ENCODE measurements at regions not wholly inside any gene's neighbourhood (a gene's known extent, or its start where the extent isn't known, plus 50 kb on each side); places are given as distances from the start of the nearest gene placed in this dataset.
A peak's percentile ranks its signal among the peaks of the same experiment; 100 is the strongest.
"Not testable (repeated sequence)": the region's sequence is repeated elsewhere in the genome, so short reads cannot be mapped to it uniquely, and the experiment has no call there.

- H3K4me1 Mint-ChIP-seq (ENCODE audit: low read depth in 2 of 2) = no peaks in the 10 kb centered on the region
Observed at GRCh38 chr5:61215996-61216395, 53.7 kb upstream of the SMIM15 start.

GRCh38 chr5:61216741-61217140 is 54.5 kb upstream of the SMIM15 start:
- Mint-ChIP-seq H3K27me3 (peaks cover 19 to 31% of the 10 kb centered on the region in 2 donors), H3K9me3 (no peaks in the 10 kb centered on the region), H3K4me3 (no peak overlapping the region), H3K27ac (no peak overlapping the region), H3K36me3 (no peaks in the 10 kb centered on the region), H3K4me1 (ENCODE audit: low read depth in 2 of 2) (no peaks in the 10 kb centered on the region)
- ATAC-seq (no peak), DNase-seq (ENCODE audit: low spot score) (no peak)

More at GRCh38 chr5:61215996-61216395, 53.7 kb upstream of the SMIM15 start:
- no peaks in the 10 kb centered on the region for H3K36me3 Mint-ChIP-seq
- DNase-seq (ENCODE audit: low spot score) (no peak), ATAC-seq (no peak)
- no peaks in the 10 kb centered on the region for H3K9me3 Mint-ChIP-seq
- no peak overlapping the region for H3K4me3 Mint-ChIP-seq
- H3K27ac Mint-ChIP-seq = no peak overlapping the region
- H3K27me3 Mint-ChIP-seq = peaks cover 19 to 31% of the 10 kb centered on the region in 2 donors

- DNase-seq (ENCODE audit: low spot score) (no peak), ATAC-seq (no peak)
- Mint-ChIP-seq H3K27me3 (peaks cover 19 to 31% of the 10 kb centered on the region in 2 donors), H3K4me1 (ENCODE audit: low read depth in 2 of 2) (no peaks in the 10 kb centered on the region), H3K36me3 (no peaks in the 10 kb centered on the region), H3K9me3 (no peaks in the 10 kb centered on the region), H3K27ac (no peak overlapping the region), H3K4me3 (no peak overlapping the region)
Observed at GRCh38 chr5:61217214-61217613, 54.9 kb upstream of the SMIM15 start.

GRCh38 chr5:61228229-61228628 is 66.0 kb upstream of the SMIM15 start:
- no peak overlapping the region for H3K27ac Mint-ChIP-seq

GRCh38 chr5:61228691-61229280 is 66.5 kb upstream of the SMIM15 start:
- Mint-ChIP-seq H3K4me3 (no peak overlapping the region), H3K4me1 (ENCODE audit: low read depth in 2 of 2) (peaks cover 0 to 9% of the 10 kb centered on the region in 2 donors), H3K27me3 (peaks cover 5 to 12% of the 10 kb centered on the region in 2 donors), H3K36me3 (no peaks in the 10 kb centered on the region), H3K9me3 (no peaks in the 10 kb centered on the region), H3K27ac (no peak overlapping the region)
- ATAC-seq = peak; percentile 52 to 78
- DNase-seq (ENCODE audit: low spot score) = no peak

More at GRCh38 chr5:61228229-61228628, 66.0 kb upstream of the SMIM15 start:
- ATAC-seq = no peak
- Mint-ChIP-seq H3K36me3 (no peaks in the 10 kb centered on the region), H3K4me3 (no peak overlapping the region), H3K4me1 (ENCODE audit: low read depth in 2 of 2) (peaks cover 0 to 9% of the 10 kb centered on the region in 2 donors), H3K9me3 (no peaks in the 10 kb centered on the region), H3K27me3 (peaks cover 8 to 10% of the 10 kb centered on the region in 2 donors)
- no peak for DNase-seq (ENCODE audit: low spot score)

- no peaks in the 10 kb centered on the region for H3K36me3 Mint-ChIP-seq
- H3K9me3 Mint-ChIP-seq = no peaks in the 10 kb centered on the region
- H3K4me3 Mint-ChIP-seq = no peak overlapping the region
- no peak overlapping the region for H3K27ac Mint-ChIP-seq
- peaks cover 0 to 9% of the 10 kb centered on the region in 2 donors for H3K27me3 Mint-ChIP-seq
- ATAC-seq = no peak
- DNase-seq (ENCODE audit: low spot score) = no peak
- H3K4me1 Mint-ChIP-seq (ENCODE audit: low read depth in 2 of 2) = peaks cover 0 to 9% of the 10 kb centered on the region in 2 donors
Observed at GRCh38 chr5:61229416-61229815, 67.1 kb upstream of the SMIM15 start.

GRCh38 chr5:61230492-61230891 is 68.2 kb upstream of the SMIM15 start:
- Mint-ChIP-seq H3K9me3 (no peaks in the 10 kb centered on the region), H3K36me3 (no peaks in the 10 kb centered on the region), H3K27ac (no peak overlapping the region), H3K27me3 (peaks cover 0 to 9% of the 10 kb centered on the region in 2 donors), H3K4me3 (no peak overlapping the region), H3K4me1 (ENCODE audit: low read depth in 2 of 2) (peaks cover 0 to 9% of the 10 kb centered on the region in 2 donors)
- ATAC-seq = no peak
- no peak for DNase-seq (ENCODE audit: low spot score)

- H3K36me3 Mint-ChIP-seq = no peaks in the 10 kb centered on the region
- ATAC-seq = no peak
- H3K9me3 Mint-ChIP-seq = no peaks in the 10 kb centered on the region
Observed at GRCh38 chr5:61231813-61232212, 69.5 kb upstream of the SMIM15 start.

GRCh38 chr5:61232490-61233050 is 70.3 kb upstream of the SMIM15 start:
- ATAC-seq (no peak), DNase-seq (ENCODE audit: low spot score) (no peak)
- Mint-ChIP-seq H3K27ac (no peak overlapping the region), H3K4me3 (no peak overlapping the region), H3K27me3 (peaks cover 0 to 12% of the 10 kb centered on the region in 2 donors), H3K4me1 (ENCODE audit: low read depth in 2 of 2) (peaks cover 0 to 9% of the 10 kb centered on the region in 2 donors), H3K36me3 (no peaks in the 10 kb centered on the region), H3K9me3 (no peaks in the 10 kb centered on the region)

More at GRCh38 chr5:61231813-61232212, 69.5 kb upstream of the SMIM15 start:
- H3K4me1 Mint-ChIP-seq (ENCODE audit: low read depth in 2 of 2) = peaks cover 0 to 9% of the 10 kb centered on the region in 2 donors
- H3K27ac Mint-ChIP-seq = no peak overlapping the region
- no peak for DNase-seq (ENCODE audit: low spot score)
- peaks cover 0 to 9% of the 10 kb centered on the region in 2 donors for H3K27me3 Mint-ChIP-seq
- H3K4me3 Mint-ChIP-seq = no peak overlapping the region

GRCh38 chr5:61234019-61234418 is 71.8 kb upstream of the SMIM15 start:
- DNase-seq (ENCODE audit: low spot score) (no peak), ATAC-seq (no peak)
- Mint-ChIP-seq H3K4me3 (no peak overlapping the region), H3K36me3 (no peaks in the 10 kb centered on the region), H3K27me3 (peaks cover 6 to 14% of the 10 kb centered on the region in 2 donors), H3K4me1 (ENCODE audit: low read depth in 2 of 2) (peaks cover 0 to 9% of the 10 kb centered on the region in 2 donors), H3K27ac (no peak overlapping the region), H3K9me3 (peaks cover 2% of the 10 kb centered on the region)

- H3K4me3 Mint-ChIP-seq; H3K36me3 Mint-ChIP-seq; H3K4me1 Mint-ChIP-seq (ENCODE audit: low read depth in 2 of 2); H3K27ac Mint-ChIP-seq; H3K9me3 Mint-ChIP-seq; ATAC-seq; DNase-seq (ENCODE audit: low spot score): not testable (repeated sequence)
- H3K27me3 Mint-ChIP-seq = peaks cover 12 to 19% of the 10 kb centered on the region in 2 donors
Observed at GRCh38 chr5:61236715-61237114, 74.4 kb upstream of the SMIM15 start.

- DNase-seq (ENCODE audit: low spot score) = no peak
- Mint-ChIP-seq H3K36me3 (no peaks in the 10 kb centered on the region), H3K9me3 (no peaks in the 10 kb centered on the region), H3K4me3 (no peak overlapping the region), H3K4me1 (ENCODE audit: low read depth in 2 of 2) (no peaks in the 10 kb centered on the region), H3K27me3 (peaks cover 0 to 25% of the 10 kb centered on the region in 2 donors), H3K27ac (no peak overlapping the region)
- no peak for ATAC-seq
Observed at GRCh38 chr5:61245486-61245885, 83.2 kb upstream of the SMIM15 start.

- ATAC-seq = no peak
Observed at GRCh38 chr5:61245936-61246335, 83.7 kb upstream of the SMIM15 start.

GRCh38 chr5:61246768-61247307 is 84.6 kb upstream of the SMIM15 start:
- DNase-seq (ENCODE audit: low spot score) (no peak), ATAC-seq (no peak)
- Mint-ChIP-seq H3K27ac (no peak overlapping the region), H3K27me3 (peaks cover 0 to 28% of the 10 kb centered on the region in 2 donors), H3K4me1 (ENCODE audit: low read depth in 2 of 2) (no peaks in the 10 kb centered on the region), H3K9me3 (no peaks in the 10 kb centered on the region), H3K4me3 (no peak overlapping the region), H3K36me3 (no peaks in the 10 kb centered on the region)

More at GRCh38 chr5:61245936-61246335, 83.7 kb upstream of the SMIM15 start:
- Mint-ChIP-seq H3K27me3 (peaks cover 0 to 30% of the 10 kb centered on the region in 2 donors), H3K27ac (no peak overlapping the region), H3K4me3 (no peak overlapping the region), H3K36me3 (no peaks in the 10 kb centered on the region), H3K9me3 (no peaks in the 10 kb centered on the region), H3K4me1 (ENCODE audit: low read depth in 2 of 2) (no peaks in the 10 kb centered on the region)
- no peak for DNase-seq (ENCODE audit: low spot score)

Data from natural killer cell treated with Interleukin-12 subunit alpha and Interleukin-12 subunit beta and Interleukin-15 and Interleukin-18, amount 100 ng/mL, for 72 hours (primary cell).